ENCODE measurements at regions not wholly inside any gene's neighbourhood (a gene's known extent, or its start where the extent isn't known, plus 50 kb on each side); places are given as distances from the start of the nearest gene placed in this dataset.
"Not testable (repeated sequence)": the region's sequence is repeated elsewhere in the genome, so short reads cannot be mapped to it uniquely, and the experiment has no call there.

DNA sequence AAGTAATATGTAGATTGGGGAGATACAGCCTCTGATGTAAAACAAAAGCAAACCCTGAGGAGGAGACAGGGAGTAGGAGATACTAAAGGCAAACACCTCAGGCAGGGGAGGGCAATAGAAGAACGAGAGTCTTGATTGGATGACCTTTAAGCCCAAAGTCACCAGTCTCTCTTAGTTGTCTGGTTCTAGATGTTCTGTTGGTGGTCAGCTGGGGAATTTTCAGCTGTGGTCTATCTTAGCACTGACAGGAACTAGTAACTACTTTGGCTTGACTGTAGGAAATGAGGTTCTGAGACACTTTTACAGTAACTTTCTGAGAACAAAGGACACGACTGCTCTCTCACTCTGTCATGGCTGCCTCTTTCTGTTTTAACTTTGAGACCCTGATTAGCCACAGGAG is 290.7 kb upstream of the MIR17HG start:
- WGBS, 10 experiments: 0 to 70% (median 34%) methylated on average over 2 of the region's 2 CpGs; no CpG with 5 or more reads in 6 of the 10 experiments
- H3K4me1 ChIP-seq (replicated peaks in 1 of 2): no peaks in the 10 kb centered on the region
- in situ Hi-C loops (cut with MboI; ENCODE audit: low pct_unique_long_range_greater_than_20kb in 2 of 9, low sequenced_read_pairs in 9 of 9, unreplicated experiment in 9 of 9): no loop called here
- no peak for ATAC-seq (replicated peaks in 6 of 8)
- no peak overlapping the region for H3K27ac ChIP-seq
- H3K4me3 ChIP-seq: no peak overlapping the region

DNA sequence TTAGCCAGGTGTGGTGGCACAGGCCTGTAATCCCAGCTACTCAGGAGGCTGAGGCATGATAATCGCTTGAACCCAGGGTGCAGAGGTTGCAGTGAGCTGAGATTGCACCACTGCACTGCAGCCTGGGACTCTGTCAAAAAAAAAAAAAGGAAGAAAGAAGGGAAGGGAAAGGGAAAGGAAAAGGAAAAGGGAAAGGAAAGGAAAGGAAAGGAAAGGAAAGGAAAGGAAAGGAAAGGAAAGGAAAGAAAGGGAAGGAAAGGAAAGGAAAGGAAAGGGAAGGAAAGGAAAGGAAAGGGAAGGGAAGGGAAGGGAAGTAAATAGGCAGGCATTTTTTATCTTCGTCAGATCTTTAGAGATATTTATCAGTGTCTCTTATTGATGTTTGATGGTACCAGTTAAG is 290.0 kb upstream of the MIR17HG start:
- ATAC-seq (replicated peaks in 6 of 8); H3K4me3 ChIP-seq; H3K27ac ChIP-seq; in situ Hi-C loops (cut with MboI; ENCODE audit: low pct_unique_long_range_greater_than_20kb in 2 of 9, low sequenced_read_pairs in 9 of 9, unreplicated experiment in 9 of 9); H3K4me1 ChIP-seq (replicated peaks in 1 of 2): not testable (repeated sequence)
- WGBS, 10 experiments: 14 to 100% (median 86%) methylated on average over 1 to 2 of the region's 2 CpGs

DNA sequence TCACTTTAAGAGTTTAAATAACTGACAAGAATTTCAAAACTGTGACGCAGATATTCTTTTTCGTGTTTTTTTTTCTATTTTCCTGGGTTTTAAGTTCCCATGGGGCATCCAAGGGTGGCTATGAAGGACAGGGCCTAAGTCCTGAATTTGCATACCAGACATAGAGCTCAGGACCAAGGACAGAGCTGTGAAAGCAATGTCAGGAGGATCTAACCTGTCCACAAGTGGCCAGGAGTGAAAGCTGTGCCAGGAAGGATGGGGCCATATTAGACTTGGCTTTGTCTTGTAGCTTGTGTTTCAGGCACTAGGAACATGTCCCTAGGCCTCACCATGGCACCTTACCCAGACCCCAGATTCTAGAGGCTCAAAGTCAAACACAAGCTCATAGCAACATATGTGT is 289.4 kb upstream of the MIR17HG start:
- 0 to 93% (median 72%) methylated on average over 1 to 2 of the region's 2 CpGs; no CpG with 5 or more reads in 1 of the 10 experiments for WGBS, 10 experiments
- Histone ChIP-seq H3K27ac (no peak overlapping the region), H3K4me1 (replicated peaks in 1 of 2) (no peaks in the 10 kb centered on the region), H3K4me3 (no peak overlapping the region)
- in situ Hi-C loops (cut with MboI; ENCODE audit: low pct_unique_long_range_greater_than_20kb in 2 of 9, low sequenced_read_pairs in 9 of 9, unreplicated experiment in 9 of 9): no loop called here
- ATAC-seq (replicated peaks in 6 of 8): peak in 1 of 8 experiments; percentile 53

DNA sequence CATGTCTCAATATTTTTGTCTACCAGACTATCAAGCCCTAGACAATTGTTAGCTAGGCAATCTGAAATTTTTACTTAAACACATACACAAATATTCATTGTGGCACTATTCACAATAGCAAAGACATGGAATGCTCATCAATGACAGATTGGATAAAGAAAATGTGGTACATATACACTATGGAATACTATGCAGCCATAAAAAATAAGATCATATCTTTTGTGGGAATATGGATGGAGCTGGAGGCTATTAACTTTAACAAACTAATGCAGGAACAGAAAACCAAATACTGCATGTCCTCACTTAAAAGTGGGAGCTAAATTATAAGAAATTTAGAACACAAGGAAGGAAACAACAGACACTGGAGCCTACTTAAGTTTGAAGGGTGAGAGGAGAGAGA is 288.6 kb upstream of the MIR17HG start:
- Histone ChIP-seq H3K4me3 (no peak overlapping the region), H3K4me1 (replicated peaks in 1 of 2) (no peaks in the 10 kb centered on the region), H3K27ac (no peak overlapping the region)
- in situ Hi-C loops (cut with MboI; ENCODE audit: low pct_unique_long_range_greater_than_20kb in 2 of 9, low sequenced_read_pairs in 9 of 9, unreplicated experiment in 9 of 9): no loop called here
- no peak for ATAC-seq (replicated peaks in 6 of 8)

DNA sequence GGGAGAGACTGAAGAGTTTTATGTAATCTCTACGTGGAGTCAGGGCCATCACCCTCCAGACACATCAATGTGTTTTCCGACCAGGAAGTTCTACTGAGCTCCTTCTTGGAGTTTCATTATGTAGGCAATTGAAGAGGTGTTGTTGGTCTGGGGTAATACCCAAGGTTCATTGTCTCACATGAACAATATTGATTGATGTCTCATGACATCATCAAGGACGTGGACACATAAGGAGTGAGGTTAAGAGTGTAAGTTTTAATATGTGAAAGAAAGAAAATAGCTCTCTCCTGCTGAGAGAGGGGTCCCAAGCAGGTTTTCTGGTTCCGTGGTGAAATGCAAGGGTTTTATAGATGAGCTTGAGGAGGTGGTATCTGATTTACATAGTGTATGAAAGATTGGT is 280.7 kb upstream of the MIR17HG start:
- in situ Hi-C loops (cut with MboI; ENCODE audit: low pct_unique_long_range_greater_than_20kb in 2 of 9, low sequenced_read_pairs in 9 of 9, unreplicated experiment in 9 of 9): no loop called here
- 0 to 100% (median 78%) methylated on average over 2 to 4 of the region's 4 CpGs; no CpG with 5 or more reads in 1 of the 10 experiments for WGBS, 10 experiments
- ATAC-seq (replicated peaks in 6 of 8): no peak
- Histone ChIP-seq H3K27ac (no peak overlapping the region), H3K4me1 (replicated peaks in 1 of 2) (no peaks in the 10 kb centered on the region), H3K4me3 (no peak overlapping the region)

DNA sequence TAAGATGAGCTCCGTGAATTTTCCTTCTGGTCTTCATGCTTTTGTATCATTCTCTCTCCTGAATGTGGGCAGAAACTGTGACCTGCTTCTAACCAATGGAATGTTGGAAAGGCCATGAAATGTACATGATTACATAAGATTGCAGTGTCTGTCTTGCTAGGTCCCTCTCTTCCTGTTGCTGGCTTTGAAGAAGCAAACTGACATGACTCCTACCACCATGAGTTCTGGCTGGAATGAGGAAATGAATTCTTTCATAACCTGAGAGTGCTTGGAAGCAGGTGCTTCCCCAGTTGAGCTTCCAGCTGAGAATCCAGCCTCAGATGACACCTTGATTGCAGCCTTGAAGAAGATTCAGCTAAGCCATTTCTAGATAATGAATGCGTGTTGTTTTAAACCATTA is 275.0 kb upstream of the MIR17HG start:
- in situ Hi-C loops (cut with MboI; ENCODE audit: low pct_unique_long_range_greater_than_20kb in 2 of 9, low sequenced_read_pairs in 9 of 9, unreplicated experiment in 9 of 9): no loop called here

DNA sequence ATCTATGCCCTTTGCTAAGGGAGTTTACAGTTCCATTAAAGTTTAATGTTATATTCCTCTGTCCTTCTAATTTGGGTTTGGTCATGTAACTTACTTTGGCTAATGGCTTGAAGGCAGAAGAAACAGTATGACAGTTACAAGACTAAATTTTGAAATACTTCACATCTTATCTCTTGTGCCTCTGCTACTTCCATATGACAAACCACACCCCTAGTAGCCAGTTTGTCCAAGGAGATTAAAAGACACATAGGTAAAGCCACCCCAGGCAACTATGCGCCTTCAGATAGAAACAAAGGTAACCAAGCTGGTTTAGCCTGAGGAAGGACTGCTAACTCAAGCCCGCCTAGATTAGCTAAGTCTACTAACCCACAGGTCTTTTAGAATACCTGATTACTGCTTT is 273.4 kb upstream of the MIR17HG start:
- 13 to 100% (median 79%) methylated on average over 1 to 2 of the region's 2 CpGs; no CpG with 5 or more reads in 4 of the 10 experiments for WGBS, 10 experiments
- in situ Hi-C loops (cut with MboI; ENCODE audit: low pct_unique_long_range_greater_than_20kb in 2 of 9, low sequenced_read_pairs in 9 of 9, unreplicated experiment in 9 of 9): no loop called here

More for the DNA sequence above, 275.0 kb upstream of the MIR17HG start:
- Histone ChIP-seq H3K27ac (no peak overlapping the region), H3K4me1 (replicated peaks in 1 of 2) (peaks cover 0 to 14% of the 10 kb centered on the region in 2 donors), H3K4me3 (no peak overlapping the region)
- 0 to 100% (median 80%) methylated on average over 1 to 2 of the region's 2 CpGs; no CpG with 5 or more reads in 1 of the 10 experiments for WGBS, 10 experiments
- ATAC-seq (replicated peaks in 6 of 8): no peak

DNA sequence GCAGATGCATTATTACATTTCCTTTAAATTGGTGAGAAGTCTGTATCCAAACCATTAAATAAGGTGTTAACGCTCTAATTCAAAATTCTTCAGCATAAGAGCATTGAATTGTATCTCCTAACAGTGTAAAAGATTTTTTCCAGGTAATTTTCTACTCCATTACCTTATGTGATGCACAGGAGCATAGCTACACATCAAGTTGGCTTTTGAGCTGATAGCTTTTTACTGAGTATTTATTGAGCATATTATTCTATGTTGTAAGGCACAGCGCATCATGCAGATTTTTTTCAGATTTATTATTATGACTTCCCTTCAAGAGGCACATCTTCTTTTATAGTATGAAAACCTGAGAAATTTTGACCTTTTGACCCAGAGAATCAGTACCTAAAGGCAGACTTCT is 270.7 kb upstream of the MIR17HG start:
- Histone ChIP-seq H3K4me1 (replicated peaks in 1 of 2) (peaks cover 0 to 15% of the 10 kb centered on the region in 2 donors), H3K27ac (no peak overlapping the region), H3K4me3 (no peak overlapping the region)
- ATAC-seq (replicated peaks in 6 of 8): peak in 1 of 8 experiments; percentile 67
- in situ Hi-C loops (cut with MboI; ENCODE audit: low pct_unique_long_range_greater_than_20kb in 2 of 9, low sequenced_read_pairs in 9 of 9, unreplicated experiment in 9 of 9): no loop called here
- 0 to 94% (median 63%) methylated on average over 1 to 2 of the region's 2 CpGs; no CpG with 5 or more reads in 2 of the 10 experiments for WGBS, 10 experiments

More for the DNA sequence above, 273.4 kb upstream of the MIR17HG start:
- Histone ChIP-seq H3K4me3 (no peak overlapping the region), H3K27ac (no peak overlapping the region), H3K4me1 (replicated peaks in 1 of 2) (peaks cover 0 to 15% of the 10 kb centered on the region in 2 donors)
- no peak for ATAC-seq (replicated peaks in 6 of 8)

DNA sequence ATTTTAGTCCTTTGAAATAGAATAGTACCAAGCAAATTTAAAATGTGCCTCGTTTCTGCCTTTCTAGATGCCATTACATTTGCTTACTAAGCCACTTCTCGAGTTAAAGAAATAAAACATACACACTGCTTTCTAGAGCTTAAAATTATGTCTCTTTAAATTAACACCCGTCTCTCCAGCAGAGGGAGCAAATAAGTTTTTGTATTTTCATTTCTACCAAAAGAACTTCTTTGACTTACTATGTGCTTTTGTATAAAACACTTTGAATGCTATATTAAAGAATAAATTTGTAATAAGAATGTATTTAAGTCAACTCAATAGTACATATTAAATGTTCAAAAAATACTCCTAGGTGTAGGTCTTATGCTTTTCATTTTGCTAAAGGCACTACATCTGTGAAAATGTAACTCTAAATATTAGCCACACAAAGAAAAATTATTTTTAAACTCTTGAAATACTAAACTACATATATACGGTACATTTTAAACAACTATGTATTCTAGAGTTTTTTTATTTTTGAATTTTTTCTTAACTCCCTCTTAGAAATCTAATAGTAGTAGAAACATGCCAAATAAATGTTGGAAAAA is 269.3 kb upstream of the MIR17HG start:
- H3K4me3 ChIP-seq: no peak overlapping the region
- WGBS, 10 experiments: 0 to 100% (median 35%) methylated on average over 2 to 4 of the region's 4 CpGs
- no peak for ATAC-seq (replicated peaks in 6 of 8)
- in situ Hi-C loops (cut with MboI; ENCODE audit: low pct_unique_long_range_greater_than_20kb in 2 of 9, low sequenced_read_pairs in 9 of 9, unreplicated experiment in 9 of 9): no loop called here
- peaks cover 0 to 15% of the 10 kb centered on the region in 2 donors for H3K4me1 ChIP-seq (replicated peaks in 1 of 2)
- no peak overlapping the region for H3K27ac ChIP-seq

DNA sequence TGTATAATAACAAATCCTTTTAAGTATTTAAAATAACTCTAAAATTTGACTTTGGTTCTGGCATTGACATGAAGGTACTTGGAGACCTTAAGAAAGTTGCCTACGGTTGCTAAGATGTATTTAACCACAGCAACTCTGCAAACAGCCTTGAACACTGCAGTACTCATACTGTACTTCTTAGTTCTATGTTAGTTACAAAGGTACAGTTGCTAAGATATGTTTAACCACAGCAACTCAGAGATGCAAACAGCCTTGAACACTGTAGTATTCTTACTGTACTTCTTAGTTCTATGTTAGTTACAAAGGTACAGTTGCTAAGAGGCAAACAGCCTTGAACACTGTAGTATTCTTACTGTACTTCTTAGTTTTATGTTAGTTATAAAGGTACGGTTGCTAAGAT is 268.3 kb upstream of the MIR17HG start:
- 0 to 100% (median 71%) methylated on average over 1 to 2 of the region's 2 CpGs; no CpG with 5 or more reads in 2 of the 10 experiments for WGBS, 10 experiments
- in situ Hi-C loops (cut with MboI; ENCODE audit: low pct_unique_long_range_greater_than_20kb in 2 of 9, low sequenced_read_pairs in 9 of 9, unreplicated experiment in 9 of 9): no loop called here

DNA sequence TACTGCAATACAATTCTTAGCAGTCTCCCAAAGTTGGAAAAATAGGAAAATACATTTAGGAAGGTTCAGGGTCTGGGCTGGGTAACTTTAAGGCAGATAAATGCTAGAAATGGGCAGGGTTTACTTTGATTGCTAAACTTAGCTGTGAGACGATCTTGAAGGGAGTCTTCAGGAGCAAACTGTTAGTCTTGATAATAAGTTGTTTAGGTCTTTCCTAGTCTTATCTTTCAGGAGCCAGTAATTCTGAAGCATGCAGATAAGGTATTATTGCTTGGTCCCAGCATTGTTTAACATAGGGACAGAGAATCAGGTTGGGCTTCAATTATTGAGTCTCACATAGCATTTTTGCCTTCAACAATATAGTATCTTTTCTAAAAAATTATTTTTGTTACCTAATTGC is 262.4 kb upstream of the MIR17HG start:
- Histone ChIP-seq H3K4me1 (replicated peaks in 1 of 2) (peaks cover 0 to 4% of the 10 kb centered on the region in 2 donors), H3K4me3 (no peak overlapping the region), H3K27ac (no peak overlapping the region)
- no peak for ATAC-seq (replicated peaks in 6 of 8)
- 25 to 94% (median 89%) methylated on average over 1 of the region's 1 CpG; no CpG with 5 or more reads in 5 of the 10 experiments for WGBS, 10 experiments
- in situ Hi-C loops (cut with MboI; ENCODE audit: low pct_unique_long_range_greater_than_20kb in 2 of 9, low sequenced_read_pairs in 9 of 9, unreplicated experiment in 9 of 9): no loop called here

More for the DNA sequence above, 268.3 kb upstream of the MIR17HG start:
- H3K4me1 ChIP-seq (replicated peaks in 1 of 2): peaks cover 0 to 15% of the 10 kb centered on the region in 2 donors
- no peak overlapping the region for H3K4me3 ChIP-seq
- no peak overlapping the region for H3K27ac ChIP-seq
- peak in 1 of 8 experiments; percentile 74 for ATAC-seq (replicated peaks in 6 of 8)

DNA sequence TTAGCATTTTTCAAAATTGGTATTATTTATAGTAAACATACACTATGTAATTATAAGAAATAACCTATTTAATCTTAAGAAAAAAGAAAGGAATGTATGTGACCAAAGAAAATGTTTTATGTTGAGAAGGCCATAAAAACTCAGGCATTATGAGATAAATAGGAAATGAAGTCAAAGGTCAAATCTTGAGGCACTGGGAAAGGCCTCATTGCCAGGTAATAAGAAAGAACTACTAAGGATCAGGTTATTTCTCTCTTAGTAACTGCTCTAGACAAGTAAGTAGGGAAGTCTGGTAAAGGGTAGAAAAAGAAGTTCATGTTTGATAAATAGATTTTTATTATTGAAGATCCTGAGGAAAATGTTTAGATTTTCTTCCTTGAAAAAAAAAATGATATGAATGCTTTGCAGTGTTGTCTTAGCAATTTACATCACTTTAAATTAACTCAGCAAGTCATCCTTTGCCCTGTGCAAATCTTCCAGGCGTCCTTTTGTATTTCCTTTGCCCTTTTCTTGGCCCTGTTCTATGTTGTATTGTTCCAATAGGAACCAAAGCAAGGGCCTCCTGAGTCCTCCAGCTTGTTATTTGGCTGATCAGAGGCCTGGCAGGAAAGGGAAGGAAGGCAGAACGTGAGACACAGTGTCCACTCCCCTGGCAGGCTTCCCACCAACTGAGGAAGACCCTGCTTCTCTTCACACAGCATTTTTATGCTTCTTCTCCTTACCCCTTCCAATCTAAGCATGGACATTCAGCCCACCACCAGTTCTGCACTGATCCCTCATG is 260.4 kb upstream of the MIR17HG start:
- WGBS, 10 experiments: 0 to 67% (median 35%) methylated on average over 1 to 2 of the region's 2 CpGs; no CpG with 5 or more reads in 2 of the 10 experiments
- in situ Hi-C loops (cut with MboI; ENCODE audit: low pct_unique_long_range_greater_than_20kb in 2 of 9, low sequenced_read_pairs in 9 of 9, unreplicated experiment in 9 of 9): no loop called here

DNA sequence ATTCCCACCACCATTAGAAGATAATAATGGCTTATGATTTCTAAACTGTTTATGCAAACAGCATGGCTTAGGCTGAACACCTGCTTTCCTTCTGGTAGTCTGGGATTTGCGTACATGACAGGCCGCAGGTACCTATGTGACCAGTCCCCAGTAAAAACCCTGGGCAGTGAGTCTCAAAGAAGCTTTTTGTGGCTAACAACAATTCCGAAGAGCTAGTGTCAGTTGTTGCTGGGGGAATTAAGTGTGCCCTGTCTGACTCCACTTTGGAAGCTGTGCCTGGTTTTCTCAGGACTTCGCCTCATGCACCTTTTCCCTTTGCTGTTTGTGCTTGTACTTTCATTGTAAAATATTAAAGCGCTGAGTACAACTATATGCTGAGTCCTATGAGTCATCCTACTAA is 250.2 kb upstream of the MIR17HG start:
- Histone ChIP-seq H3K4me1 (replicated peaks in 1 of 2) (no peaks in the 10 kb centered on the region), H3K4me3 (no peak overlapping the region), H3K27ac (no peak overlapping the region)
- ATAC-seq (replicated peaks in 6 of 8): peak in 2 of 8 experiments; percentile 39 to 47
- in situ Hi-C loops (cut with MboI; ENCODE audit: low pct_unique_long_range_greater_than_20kb in 2 of 9, low sequenced_read_pairs in 9 of 9, unreplicated experiment in 9 of 9): no loop called here
- WGBS, 10 experiments: 32 to 100% (median 90%) methylated on average over 2 to 5 of the region's 5 CpGs; no CpG with 5 or more reads in 1 of the 10 experiments

More for the DNA sequence above, 260.4 kb upstream of the MIR17HG start:
- Histone ChIP-seq H3K4me3 (no peak overlapping the region), H3K4me1 (replicated peaks in 1 of 2) (peaks cover 0 to 4% of the 10 kb centered on the region in 2 donors), H3K27ac (no peak overlapping the region)
- ATAC-seq (replicated peaks in 6 of 8): no peak
